Fibroblast of the aortic adventitia (primary cell): ENCODE measurements at regions not wholly inside any gene's neighbourhood (a gene's known extent, or its start where the extent isn't known, plus 50 kb on each side); places are given as distances from the start of the nearest gene placed in this dataset.
"Not testable (repeated sequence)": the region's sequence is repeated elsewhere in the genome, so short reads cannot be mapped to it uniquely, and the experiment has no call there.

Experiments used
- DNase-seq: peaks from one replicate; pipeline ENCODE4 v3.0.0-alpha.2; 2010; ENCODE audit warnings: low read depth
- H3K4me3 ChIP-seq: 2 replicates; pipeline ENCODE4 v1.5.1; 2011; ENCODE audit warnings: low read depth, mild to moderate bottlenecking, control low read depth, low read length, moderate library complexity
- TF ChIP-seq, protein P1 (sequence below): IDR thresholded peaks from 2 replicates; pipeline ENCODE4 v1.5.1; 2011; ENCODE audit warnings: mild to moderate bottlenecking, low read length, control low read depth, inconsistent platforms; ENCODE audit not compliant: insufficient read depth

GRCh38 chr2:52414561-52415295 lies 1352.9 kb upstream of the CHAC2 start:
- TF ChIP-seq, protein P1, sequence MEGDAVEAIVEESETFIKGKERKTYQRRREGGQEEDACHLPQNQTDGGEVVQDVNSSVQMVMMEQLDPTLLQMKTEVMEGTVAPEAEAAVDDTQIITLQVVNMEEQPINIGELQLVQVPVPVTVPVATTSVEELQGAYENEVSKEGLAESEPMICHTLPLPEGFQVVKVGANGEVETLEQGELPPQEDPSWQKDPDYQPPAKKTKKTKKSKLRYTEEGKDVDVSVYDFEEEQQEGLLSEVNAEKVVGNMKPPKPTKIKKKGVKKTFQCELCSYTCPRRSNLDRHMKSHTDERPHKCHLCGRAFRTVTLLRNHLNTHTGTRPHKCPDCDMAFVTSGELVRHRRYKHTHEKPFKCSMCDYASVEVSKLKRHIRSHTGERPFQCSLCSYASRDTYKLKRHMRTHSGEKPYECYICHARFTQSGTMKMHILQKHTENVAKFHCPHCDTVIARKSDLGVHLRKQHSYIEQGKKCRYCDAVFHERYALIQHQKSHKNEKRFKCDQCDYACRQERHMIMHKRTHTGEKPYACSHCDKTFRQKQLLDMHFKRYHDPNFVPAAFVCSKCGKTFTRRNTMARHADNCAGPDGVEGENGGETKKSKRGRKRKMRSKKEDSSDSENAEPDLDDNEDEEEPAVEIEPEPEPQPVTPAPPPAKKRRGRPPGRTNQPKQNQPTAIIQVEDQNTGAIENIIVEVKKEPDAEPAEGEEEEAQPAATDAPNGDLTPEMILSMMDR: no peak
- H3K4me3 ChIP-seq: no peak overlapping the region
- DNase-seq: no peak

GRCh38 chr2:52409308-52410118 lies 1358.1 kb upstream of the CHAC2 start:
- not testable (repeated sequence) for DNase-seq, H3K4me3 ChIP-seq

- H3K4me3 ChIP-seq: no peak overlapping the region
- DNase-seq: no peak
- TF ChIP-seq, protein P1: no peak
Observed at GRCh38 chr2:52405980-52406379, 1361.6 kb upstream of the CHAC2 start.

DNA sequence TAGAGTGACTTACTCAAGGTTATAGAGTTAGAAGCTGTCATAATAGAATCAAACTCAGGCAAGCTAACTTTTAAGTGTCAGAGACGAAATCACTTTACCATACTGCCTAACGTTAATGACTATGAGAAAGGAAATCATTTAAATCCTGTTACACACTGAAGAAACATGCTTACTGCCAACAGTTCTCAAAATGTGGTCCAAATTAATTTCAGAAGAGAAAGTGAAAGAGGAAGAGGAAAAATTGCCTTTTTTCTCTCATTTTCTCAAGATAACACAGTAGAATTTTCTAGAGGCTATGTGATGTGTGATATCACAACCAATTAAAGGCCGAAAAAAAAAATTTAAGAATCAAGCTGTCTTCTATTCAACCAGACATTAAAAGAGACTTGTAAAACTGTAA lies 1362.7 kb upstream of the CHAC2 start:
- DNase-seq: peak; percentile 4
- TF ChIP-seq, protein P1: no peak
- H3K4me3 ChIP-seq: no peak overlapping the region

DNA sequence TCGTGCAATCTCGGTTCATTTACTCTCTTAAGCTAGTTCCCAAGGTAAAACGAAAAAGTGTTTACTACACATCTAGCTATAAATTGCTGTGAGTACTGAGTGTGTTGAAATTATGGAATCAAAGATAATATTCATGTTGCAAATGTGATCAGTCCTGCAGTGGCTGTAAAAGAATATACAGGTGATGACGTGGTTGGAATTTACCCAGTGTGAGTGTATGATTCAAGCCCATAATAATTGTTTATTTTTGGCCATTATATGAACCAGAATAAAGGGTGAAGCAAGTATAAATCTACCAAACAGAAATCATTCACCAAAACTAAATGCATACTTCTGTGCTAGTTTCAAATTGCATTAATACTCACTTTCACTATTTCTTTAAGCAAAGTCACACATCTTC lies 1363.6 kb upstream of the CHAC2 start:
- TF ChIP-seq, protein P1: no peak
- DNase-seq: no peak
- H3K4me3 ChIP-seq: no peak overlapping the region

- no peak overlapping the region for H3K4me3 ChIP-seq
- TF ChIP-seq, protein P1: no peak
- no peak for DNase-seq
Observed at GRCh38 chr2:52402128-52402527, 1365.5 kb upstream of the CHAC2 start.

DNA sequence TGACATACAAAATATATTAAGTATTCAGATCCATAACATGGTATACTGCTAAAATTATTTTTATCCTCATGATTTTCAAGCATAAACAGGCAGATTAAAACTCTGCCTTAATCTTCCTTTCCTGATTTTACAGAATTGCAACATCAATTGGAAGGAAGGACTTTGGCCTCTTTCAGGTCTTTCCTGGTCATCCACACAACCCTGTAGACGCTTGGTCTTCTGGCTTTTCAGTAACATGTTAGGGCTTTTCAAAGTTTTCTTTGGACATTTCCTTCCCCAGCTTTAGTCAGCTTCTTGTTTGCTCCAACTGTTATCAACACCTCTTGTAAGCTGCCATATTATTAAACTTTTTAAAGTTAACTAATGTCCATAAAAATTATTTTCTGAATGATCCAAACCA lies 1364.9 kb upstream of the NRXN1 start:
- H3K4me3 ChIP-seq: no peak overlapping the region
- TF ChIP-seq, protein P1: no peak
- DNase-seq: no peak
